Testis (tissue), 2 donors: ENCODE measurements at regions not wholly inside any gene's neighbourhood (a gene's known extent, or its start where the extent isn't known, plus 50 kb on each side); places are given as distances from the start of the nearest gene placed in this dataset.

ENCODE experiments used
- DNase-seq: peaks from one replicate; pipeline ENCODE4 v3.0.0-alpha.2; 2019
- H3K27ac ChIP-seq, 2 donors: fragments of 200-600 bp; sonication (generic); one replicate each; pipeline ENCODE4 v1.5.1; 2019
- H3K27me3 ChIP-seq: fragments of 200-600 bp; sonication (generic); one replicate; pipeline ENCODE4 v1.5.1; 2019
- H3K36me3 ChIP-seq: fragments of 200-600 bp; sonication (generic); one replicate; pipeline ENCODE4 v1.5.1; 2017; ENCODE audit warnings: low read depth; ENCODE audit errors: missing control alignments
- H3K4me1 ChIP-seq: fragments of 200-600 bp; sonication (generic); one replicate; pipeline ENCODE4 v1.5.1; 2019
- H3K4me3 ChIP-seq, 2 donors: fragments of 200-600 bp; sonication (generic); one replicate each; pipeline ENCODE4 v1.5.1; 2017 to 2019
- H3K9me3 ChIP-seq: fragments of 200-600 bp; sonication (generic); one replicate; pipeline ENCODE4 v1.5.1; 2017
- POLR2A ChIP-seq: fragments of 450-650 bp; IDR thresholded peaks from one replicate; pipeline ENCODE4 v1.6.1; 2017; ENCODE audit warnings: antibody characterized with exemption, mild to moderate bottlenecking, moderate library complexity
- WGBS, 2 donors: methylation state at CpG; one replicate each; pipeline ENCODE4 v1.1.5; 2018; 5-methylcytosine and 5-hydroxymethylcytosine counted together
- intact Hi-C: fragments of 100-400 bp; cut with DNase I; formaldehyde crosslinking; loops from one replicate; pipeline ENCODE4 v1.15.1; 2023; ENCODE audit warnings: low total_unique reads
- TF ChIP-seq, protein P1 (sequence below), 3 experiments: fragments of 450-650 bp in 2 of 3; fragments of 200-600 bp in 1 of 3; sonication (generic) in 1 of 3; IDR thresholded peaks; one replicate each; pipeline ENCODE4 v1.5.1; 2016 to 2019; ENCODE audit warnings: antibody characterized with exemption in 3 of 3, mild to moderate bottlenecking in 2 of 3, moderate library complexity in 1 of 3

- H3K4me1 ChIP-seq: no peaks in the 10 kb centered on the region
- DNase-seq: no peak
- no peak overlapping the region for H3K27ac ChIP-seq
- no peaks in the 10 kb centered on the region for H3K9me3 ChIP-seq
- TF ChIP-seq, protein P1, sequence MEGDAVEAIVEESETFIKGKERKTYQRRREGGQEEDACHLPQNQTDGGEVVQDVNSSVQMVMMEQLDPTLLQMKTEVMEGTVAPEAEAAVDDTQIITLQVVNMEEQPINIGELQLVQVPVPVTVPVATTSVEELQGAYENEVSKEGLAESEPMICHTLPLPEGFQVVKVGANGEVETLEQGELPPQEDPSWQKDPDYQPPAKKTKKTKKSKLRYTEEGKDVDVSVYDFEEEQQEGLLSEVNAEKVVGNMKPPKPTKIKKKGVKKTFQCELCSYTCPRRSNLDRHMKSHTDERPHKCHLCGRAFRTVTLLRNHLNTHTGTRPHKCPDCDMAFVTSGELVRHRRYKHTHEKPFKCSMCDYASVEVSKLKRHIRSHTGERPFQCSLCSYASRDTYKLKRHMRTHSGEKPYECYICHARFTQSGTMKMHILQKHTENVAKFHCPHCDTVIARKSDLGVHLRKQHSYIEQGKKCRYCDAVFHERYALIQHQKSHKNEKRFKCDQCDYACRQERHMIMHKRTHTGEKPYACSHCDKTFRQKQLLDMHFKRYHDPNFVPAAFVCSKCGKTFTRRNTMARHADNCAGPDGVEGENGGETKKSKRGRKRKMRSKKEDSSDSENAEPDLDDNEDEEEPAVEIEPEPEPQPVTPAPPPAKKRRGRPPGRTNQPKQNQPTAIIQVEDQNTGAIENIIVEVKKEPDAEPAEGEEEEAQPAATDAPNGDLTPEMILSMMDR (IDR thresholded peaks at IDR 0.05): no peak
- no peak for TF ChIP-seq POLR2A
- no peaks in the 10 kb centered on the region for H3K36me3 ChIP-seq
- H3K4me3 ChIP-seq: no peak overlapping the region
- 86 to 91% methylated on average over 2 of the region's 2 CpGs for WGBS, 2 donors
- intact Hi-C loops: no loop called here
- H3K27me3 ChIP-seq: no peaks in the 10 kb centered on the region
Observed at GRCh38 chr2:34070196-34070595, 471.1 kb upstream of the FAM98A start.

DNA sequence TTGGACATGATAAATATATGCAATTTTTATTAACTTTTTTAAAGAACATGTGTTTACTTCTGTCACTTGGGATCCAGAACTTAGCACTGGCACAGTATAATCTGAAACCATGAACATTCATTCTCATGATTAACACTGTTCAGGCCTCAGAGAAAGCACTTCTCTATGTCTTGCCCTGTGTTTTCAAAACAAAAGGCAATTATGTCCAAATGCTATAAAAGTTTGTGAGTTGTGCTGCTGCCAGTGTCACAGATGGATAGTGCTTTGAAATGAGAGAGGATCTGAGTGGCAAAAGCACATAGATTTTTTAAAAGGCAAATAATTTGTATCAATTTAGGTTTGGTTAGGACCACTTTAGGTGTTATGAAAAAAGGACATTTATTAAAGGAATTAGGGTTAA, 470.5 kb upstream of the FAM98A start:
- H3K9me3 ChIP-seq: no peaks in the 10 kb centered on the region
- no peak overlapping the region for H3K4me3 ChIP-seq
- no peaks in the 10 kb centered on the region for H3K27me3 ChIP-seq
- DNase-seq: no peak
- H3K36me3 ChIP-seq: no peaks in the 10 kb centered on the region
- no peak overlapping the region for H3K27ac ChIP-seq
- H3K4me1 ChIP-seq: no peaks in the 10 kb centered on the region
- TF ChIP-seq POLR2A: no peak
- TF ChIP-seq, protein P1 (IDR thresholded peaks at IDR 0.05): no peak
- intact Hi-C loops: no loop called here

- Histone ChIP-seq H3K9me3 (no peaks in the 10 kb centered on the region), H3K36me3 (no peaks in the 10 kb centered on the region), H3K27ac (no peak overlapping the region), H3K4me3 (no peak overlapping the region), H3K4me1 (no peaks in the 10 kb centered on the region), H3K27me3 (no peaks in the 10 kb centered on the region)
- no peak for TF ChIP-seq POLR2A
- TF ChIP-seq, protein P1 (IDR thresholded peaks at IDR 0.05): no peak
- intact Hi-C loops: no loop called here
- DNase-seq: no peak
Observed at GRCh38 chr2:34050413-34050812, 451.3 kb upstream of the FAM98A start.

DNA sequence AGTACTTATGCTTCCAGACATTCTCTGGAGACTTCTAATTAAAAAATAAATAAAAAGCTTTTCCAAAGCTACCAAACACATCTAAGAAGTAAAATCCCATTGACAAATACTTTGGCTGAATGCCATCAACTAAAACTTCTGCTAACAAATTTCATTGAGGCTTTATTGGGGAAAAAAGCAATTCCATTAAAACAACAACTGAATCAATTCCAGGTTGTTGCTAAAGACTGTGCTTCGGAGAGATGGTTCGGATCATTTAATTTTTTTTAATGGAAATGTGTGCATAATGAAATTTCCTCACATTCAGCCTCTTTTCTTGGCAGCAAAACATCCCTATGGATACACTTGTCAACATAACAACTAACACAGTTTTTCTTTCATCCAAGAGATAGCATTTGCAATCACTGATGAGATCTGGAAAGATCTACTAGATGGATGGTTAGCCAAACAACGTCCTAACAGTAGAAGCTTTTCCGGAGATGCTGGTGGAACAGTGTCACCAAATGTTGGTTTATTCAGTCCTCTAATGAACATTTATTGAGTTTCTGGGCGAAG, 446.1 kb upstream of the FAM98A start:
- 84 to 86% methylated on average over 5 of the region's 5 CpGs for WGBS, 2 donors
- Histone ChIP-seq H3K4me1 (no peaks in the 10 kb centered on the region), H3K4me3 (no peak overlapping the region), H3K9me3 (no peaks in the 10 kb centered on the region), H3K36me3 (no peaks in the 10 kb centered on the region), H3K27ac (no peak overlapping the region), H3K27me3 (no peaks in the 10 kb centered on the region)
- intact Hi-C loops: no loop called here
- no peak for DNase-seq
- TF ChIP-seq, protein P1 (IDR thresholded peaks at IDR 0.05): no peak
- TF ChIP-seq POLR2A: no peak

GRCh38 chr2:34037886-34038285, 438.8 kb upstream of the FAM98A start:
- WGBS, 2 donors: 89 to 94% methylated on average over 1 of the region's 1 CpG
- Histone ChIP-seq H3K4me1 (no peaks in the 10 kb centered on the region), H3K9me3 (no peaks in the 10 kb centered on the region), H3K27ac (no peak overlapping the region), H3K36me3 (no peaks in the 10 kb centered on the region), H3K27me3 (no peaks in the 10 kb centered on the region), H3K4me3 (no peak overlapping the region)
- TF ChIP-seq, protein P1 (IDR thresholded peaks at IDR 0.05): no peak
- no peak for TF ChIP-seq POLR2A
- intact Hi-C loops: no loop called here
- no peak for DNase-seq
